ENCODE measurements at regions not wholly inside any gene's neighbourhood (a gene's known extent, or its start where the extent isn't known, plus 50 kb on each side); places are given as distances from the start of the nearest gene placed in this dataset.

GRCh38 chr15:46300716-46301115 is 665.9 kb downstream of the SQOR start:
- no peak for TF ChIP-seq CTCF (conservative IDR thresholded peaks at IDR 0.05; ENCODE audit: low read depth, low read length)
- TF ChIP-seq EZH2 (IDR thresholded peaks at IDR 0.05; ENCODE audit: low read length, unreplicated experiment) = no peak

Data from PC-3 (cell line).